ENCODE measurements at regions not wholly inside any gene's neighbourhood (a gene's known extent, or its start where the extent isn't known, plus 50 kb on each side); places are given as distances from the start of the nearest gene placed in this dataset.

- no peak for DNase-seq
These were observed 507.4 kb upstream of the RAG2 start for GRCh38 chr11:37105427-37105826.

DNA sequence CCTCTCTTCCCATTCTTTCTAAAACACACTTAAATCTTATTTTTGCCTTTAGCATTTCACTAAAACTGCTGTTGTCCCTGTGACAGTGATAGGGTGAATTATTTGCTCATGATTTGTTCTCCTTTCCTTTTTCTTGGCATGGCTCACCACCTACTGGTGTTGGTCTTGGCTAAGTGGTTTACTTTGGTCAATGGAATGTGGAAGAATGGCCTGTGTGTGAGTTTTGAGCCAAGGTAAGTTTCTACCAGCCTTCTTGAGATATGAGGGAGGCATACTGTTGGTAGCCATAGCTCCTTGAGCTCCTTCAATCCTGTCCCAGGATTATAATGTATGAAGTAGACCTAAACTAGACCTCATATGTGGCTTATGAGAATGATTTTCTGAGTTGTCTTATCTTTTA, 506.3 kb upstream of the RAG2 start:
- no peak for DNase-seq

- DNase-seq, result no peak
These were observed 502.0 kb upstream of the RAG2 start for GRCh38 chr11:37100008-37100407.

- DNase-seq, result no peak
These were observed 494.5 kb upstream of the RAG2 start for GRCh38 chr11:37092487-37092886.

DNA sequence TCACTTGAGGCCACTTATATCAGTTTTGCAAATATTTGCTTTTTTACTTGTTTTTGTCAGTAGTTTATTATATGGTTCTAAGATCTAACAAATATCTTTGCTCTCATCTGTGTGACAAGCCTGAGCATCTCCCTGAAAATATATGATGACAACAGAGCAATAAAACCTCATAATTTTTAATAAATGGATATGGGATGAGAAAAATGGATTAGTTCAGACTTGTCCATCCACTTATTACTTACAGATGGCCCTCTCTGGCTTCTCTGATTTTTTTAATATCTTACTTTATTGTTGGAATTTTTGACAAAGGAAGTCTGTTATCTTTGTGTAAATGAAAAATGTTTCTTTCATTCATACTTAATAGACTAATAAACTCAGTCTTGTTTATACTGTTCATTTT, 491.4 kb upstream of the RAG2 start:
- DNase-seq, result no peak

DNA sequence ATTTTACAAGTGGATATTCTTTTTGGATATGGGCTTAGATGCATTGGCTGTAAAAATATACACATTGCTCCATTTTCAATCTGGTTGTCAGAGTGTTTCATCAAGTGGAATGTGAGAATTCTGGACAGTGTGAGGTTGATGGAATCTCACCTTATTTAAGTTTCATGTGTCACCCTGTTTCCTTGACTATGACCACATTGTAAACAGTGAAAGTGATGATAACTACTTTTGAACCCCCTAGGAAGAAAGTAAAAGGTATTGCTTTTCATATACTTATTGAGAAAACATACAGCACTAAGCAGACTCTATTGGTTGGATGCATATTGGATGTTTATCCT, 490.5 kb upstream of the RAG2 start:
- no peak for DNase-seq

GRCh38 chr11:37087650-37088572, 489.9 kb upstream of the RAG2 start:
- no peak for DNase-seq

DNA sequence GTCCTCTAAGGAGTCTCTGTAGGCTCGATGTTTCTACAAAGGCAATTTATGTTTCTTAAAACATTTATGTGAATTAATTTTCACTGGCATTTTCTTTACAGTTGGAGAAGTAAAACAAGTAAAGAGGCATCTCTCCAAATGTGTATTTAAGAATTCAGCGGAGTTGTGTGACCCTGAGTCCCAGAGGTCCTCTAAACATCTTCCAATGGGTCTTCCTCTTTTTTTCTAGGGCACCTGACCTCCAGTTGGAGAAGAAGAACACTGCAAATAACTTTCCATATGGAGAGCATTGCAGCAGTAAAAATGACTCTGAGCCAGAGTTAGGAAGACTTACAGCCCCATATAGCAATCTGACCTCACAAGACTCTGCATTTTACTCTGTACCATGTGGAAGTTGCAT, 480.5 kb upstream of the RAG2 start:
- DNase-seq, result no peak

- no peak for DNase-seq
These were observed 478.8 kb upstream of the RAG2 start for GRCh38 chr11:37076866-37077265.

- no peak for DNase-seq
These were observed 474.6 kb upstream of the RAG2 start for GRCh38 chr11:37072538-37073055.

- DNase-seq, result no peak
These were observed 452.3 kb upstream of the RAG2 start for GRCh38 chr11:37050311-37050710.

- DNase-seq, result no peak
These were observed 442.9 kb upstream of the RAG2 start for GRCh38 chr11:37040921-37041320.

- DNase-seq, result no peak
These were observed 440.9 kb upstream of the RAG2 start for GRCh38 chr11:37038911-37039310.

- DNase-seq, result no peak
These were observed 428.7 kb upstream of the RAG2 start for GRCh38 chr11:37026741-37027140.

DNA sequence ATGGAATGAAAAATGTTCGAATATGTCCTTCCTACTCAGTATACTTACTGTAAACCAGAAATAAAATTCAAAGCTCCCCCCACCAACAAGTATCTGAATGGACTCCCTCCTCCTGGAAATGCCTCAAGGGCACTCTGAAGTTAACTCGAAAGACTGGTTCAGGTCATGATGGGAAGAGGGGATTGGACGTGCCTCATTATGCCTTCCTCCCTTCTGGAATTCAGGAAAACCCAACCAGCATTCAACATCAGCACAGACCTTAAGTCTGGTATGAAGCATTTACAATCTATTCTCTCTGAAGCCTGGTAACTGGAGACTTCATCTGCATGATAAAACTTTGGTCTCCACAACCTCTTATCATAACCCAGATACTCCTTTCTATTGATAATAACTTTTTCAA, 428.3 kb upstream of the RAG2 start:
- DNase-seq, result no peak

- no peak for DNase-seq
These were observed 408.5 kb upstream of the RAG2 start for GRCh38 chr11:37006563-37006962.

- no peak for DNase-seq
These were observed 404.8 kb upstream of the RAG2 start for GRCh38 chr11:37002831-37003230.

- DNase-seq, result no peak
These were observed 399.6 kb upstream of the RAG2 start for GRCh38 chr11:36997656-36998055.

DNA sequence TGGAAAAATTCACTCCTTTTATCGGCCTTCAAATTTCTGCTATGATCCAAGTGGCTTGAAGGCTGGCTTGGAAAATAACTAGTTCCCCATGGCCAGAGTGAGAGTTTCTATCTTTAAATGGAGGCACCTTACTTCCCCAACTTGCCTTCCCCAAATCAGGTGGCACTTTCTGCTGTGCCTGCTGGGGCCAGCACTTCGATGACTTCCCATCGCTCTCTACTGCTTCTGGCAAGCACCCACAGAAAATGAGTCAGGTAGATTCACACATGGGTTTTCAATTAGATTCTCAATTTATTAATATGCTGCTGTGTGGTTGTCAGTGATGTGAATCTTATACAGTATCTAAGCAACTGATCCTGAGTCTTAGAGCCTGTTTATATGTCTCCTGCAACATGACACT, 398.8 kb upstream of the RAG2 start:
- DNase-seq, result no peak

DNA sequence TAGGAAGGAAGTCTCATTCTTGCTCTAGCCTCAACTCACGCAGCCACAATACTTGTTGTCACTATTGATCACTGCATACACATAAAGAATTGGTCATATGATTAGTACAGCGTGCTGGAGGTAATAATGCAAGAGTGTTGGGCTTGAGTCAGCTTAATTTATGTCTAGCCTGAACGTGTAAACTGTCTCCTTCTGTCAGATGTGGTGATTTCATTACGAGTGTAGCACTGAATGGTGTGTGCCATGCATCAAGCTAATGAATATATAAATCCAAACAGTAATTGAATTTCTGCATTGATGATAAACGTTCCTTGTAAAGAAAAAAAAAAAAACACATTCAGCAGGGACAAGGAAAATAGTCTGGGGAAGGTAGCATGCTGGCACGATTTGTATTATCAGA, 396.2 kb upstream of the RAG2 start:
- DNase-seq, result no peak

GRCh38 chr11:36988556-36988955, 390.5 kb upstream of the RAG2 start:
- DNase-seq, result no peak

- no peak for DNase-seq
These were observed 387.5 kb upstream of the RAG2 start for GRCh38 chr11:36985562-36985961.

DNA sequence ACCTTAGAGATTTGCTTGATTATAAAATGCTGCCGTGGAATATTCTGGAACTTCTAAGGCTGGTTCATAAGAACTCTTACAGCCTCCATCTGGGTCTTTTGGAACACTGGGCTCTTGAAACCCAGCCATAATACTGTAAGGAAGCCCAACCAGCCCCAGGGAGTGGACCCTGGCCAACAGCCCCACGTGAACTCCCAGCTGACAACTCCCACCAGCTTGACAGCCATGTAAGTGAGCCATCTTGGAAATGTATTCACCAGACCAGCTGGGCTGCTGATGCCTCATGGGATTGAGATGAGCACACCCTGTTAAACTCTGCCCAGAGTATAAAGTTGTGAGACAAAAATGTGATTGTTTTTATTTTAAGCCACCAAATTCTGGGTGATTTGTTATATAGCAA, 378.7 kb upstream of the RAG2 start:
- DNase-seq, result no peak

GRCh38 chr11:36974771-36975170, 376.7 kb upstream of the RAG2 start:
- DNase-seq, result no peak

DNA sequence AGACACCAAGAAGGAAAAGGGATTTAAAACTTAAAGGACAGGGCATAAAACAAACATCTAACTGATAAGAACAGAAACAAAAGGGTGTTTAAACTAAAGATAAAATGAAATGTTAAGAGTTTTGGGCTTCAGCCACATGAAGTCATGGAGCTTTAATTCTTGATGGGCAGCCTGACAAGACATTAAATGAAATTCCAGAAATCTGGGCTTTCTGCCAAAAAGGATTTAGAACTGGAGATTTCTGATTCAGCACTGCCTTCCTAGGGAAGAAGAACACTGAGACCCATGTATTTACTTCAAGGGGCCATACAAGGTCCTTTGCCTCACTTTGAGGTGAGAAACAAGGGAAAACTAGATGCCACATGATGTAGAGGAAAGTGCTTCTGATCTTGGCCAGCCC, 355.9 kb upstream of the RAG2 start:
- no peak for DNase-seq
